HEK293 (cell line): ENCODE measurements at regions not wholly inside any gene's neighbourhood (a gene's known extent, or its start where the extent isn't known, plus 50 kb on each side); places are given as distances from the start of the nearest gene placed in this dataset.
"Not testable (repeated sequence)": the region's sequence is repeated elsewhere in the genome, so short reads cannot be mapped to it uniquely, and the experiment has no call there.

Experiments
- YY1 ChIP-seq: fragments of 450-650 bp; formaldehyde crosslinking; IDR thresholded peaks from 2 replicates; pipeline ENCODE4 v1.5.1; 2018; ENCODE audit warnings: missing biosample characterization, missing genetic modification characterization
- ZBTB21 ChIP-seq: fragments of 450-650 bp; formaldehyde crosslinking; IDR thresholded peaks from 2 replicates; pipeline ENCODE4 v1.5.1; 2017; ENCODE audit warnings: missing biosample characterization, missing genetic modification characterization
- ZNF311 ChIP-seq: fragments of 450-650 bp; formaldehyde crosslinking; IDR thresholded peaks from 2 replicates; pipeline ENCODE4 v1.5.1; 2017; ENCODE audit warnings: missing biosample characterization, missing genetic modification characterization, borderline replicate concordance
- TF ChIP-seq, protein P1 (sequence below): fragments of 450-650 bp; formaldehyde crosslinking; IDR thresholded peaks from 2 replicates; pipeline ENCODE4 v1.5.1; 2016; ENCODE audit warnings: missing biosample characterization, missing genetic modification characterization
- TF ChIP-seq, protein P2 (sequence below): fragments of 450-650 bp; formaldehyde crosslinking; IDR thresholded peaks from 2 replicates; pipeline ENCODE4 v1.5.1; 2016; ENCODE audit warnings: missing biosample characterization, missing genetic modification characterization
- TF ChIP-seq, protein P3 (sequence below): fragments of 450-650 bp; formaldehyde crosslinking; IDR thresholded peaks from 2 replicates; pipeline ENCODE4 v1.5.1; 2016; ENCODE audit warnings: missing biosample characterization, missing genetic modification characterization

DNA sequence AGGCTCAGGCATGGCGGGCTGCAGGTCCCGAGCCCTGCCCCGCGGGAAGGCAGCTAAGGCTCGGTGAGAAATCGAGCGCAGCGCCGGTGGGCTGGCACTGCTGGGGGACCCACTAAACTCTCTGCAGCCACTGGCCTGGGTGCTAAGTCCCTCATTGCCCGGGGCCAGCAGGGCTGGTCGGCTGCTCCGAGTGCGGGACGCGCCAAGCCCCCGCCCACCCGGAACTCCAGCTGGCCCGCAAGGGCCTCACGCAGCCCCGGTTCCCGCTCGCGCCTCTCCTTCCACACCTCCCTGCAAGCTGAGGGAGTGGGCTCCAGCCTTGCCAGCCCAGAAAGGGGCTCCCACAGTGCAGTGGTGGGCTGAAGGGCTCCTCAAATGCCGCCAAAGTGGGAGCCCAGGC is 321.4 kb upstream of the KCND2 start:
- TF ChIP-seq, protein P1, sequence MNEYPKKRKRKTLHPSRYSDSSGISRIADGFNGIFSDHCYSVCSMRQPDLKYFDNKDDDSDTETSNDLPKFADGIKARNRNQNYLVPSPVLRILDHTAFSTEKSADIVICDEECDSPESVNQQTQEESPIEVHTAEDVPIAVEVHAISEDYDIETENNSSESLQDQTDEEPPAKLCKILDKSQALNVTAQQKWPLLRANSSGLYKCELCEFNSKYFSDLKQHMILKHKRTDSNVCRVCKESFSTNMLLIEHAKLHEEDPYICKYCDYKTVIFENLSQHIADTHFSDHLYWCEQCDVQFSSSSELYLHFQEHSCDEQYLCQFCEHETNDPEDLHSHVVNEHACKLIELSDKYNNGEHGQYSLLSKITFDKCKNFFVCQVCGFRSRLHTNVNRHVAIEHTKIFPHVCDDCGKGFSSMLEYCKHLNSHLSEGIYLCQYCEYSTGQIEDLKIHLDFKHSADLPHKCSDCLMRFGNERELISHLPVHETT: not testable (repeated sequence)
- not testable (repeated sequence) for TF ChIP-seq YY1, ZBTB21, ZNF311 (tag by site-specific recombination)
- TF ChIP-seq, protein P2, sequence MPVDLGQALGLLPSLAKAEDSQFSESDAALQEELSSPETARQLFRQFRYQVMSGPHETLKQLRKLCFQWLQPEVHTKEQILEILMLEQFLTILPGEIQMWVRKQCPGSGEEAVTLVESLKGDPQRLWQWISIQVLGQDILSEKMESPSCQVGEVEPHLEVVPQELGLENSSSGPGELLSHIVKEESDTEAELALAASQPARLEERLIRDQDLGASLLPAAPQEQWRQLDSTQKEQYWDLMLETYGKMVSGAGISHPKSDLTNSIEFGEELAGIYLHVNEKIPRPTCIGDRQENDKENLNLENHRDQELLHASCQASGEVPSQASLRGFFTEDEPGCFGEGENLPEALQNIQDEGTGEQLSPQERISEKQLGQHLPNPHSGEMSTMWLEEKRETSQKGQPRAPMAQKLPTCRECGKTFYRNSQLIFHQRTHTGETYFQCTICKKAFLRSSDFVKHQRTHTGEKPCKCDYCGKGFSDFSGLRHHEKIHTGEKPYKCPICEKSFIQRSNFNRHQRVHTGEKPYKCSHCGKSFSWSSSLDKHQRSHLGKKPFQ (tag by site-specific recombination): not testable (repeated sequence)
- TF ChIP-seq, protein P3, sequence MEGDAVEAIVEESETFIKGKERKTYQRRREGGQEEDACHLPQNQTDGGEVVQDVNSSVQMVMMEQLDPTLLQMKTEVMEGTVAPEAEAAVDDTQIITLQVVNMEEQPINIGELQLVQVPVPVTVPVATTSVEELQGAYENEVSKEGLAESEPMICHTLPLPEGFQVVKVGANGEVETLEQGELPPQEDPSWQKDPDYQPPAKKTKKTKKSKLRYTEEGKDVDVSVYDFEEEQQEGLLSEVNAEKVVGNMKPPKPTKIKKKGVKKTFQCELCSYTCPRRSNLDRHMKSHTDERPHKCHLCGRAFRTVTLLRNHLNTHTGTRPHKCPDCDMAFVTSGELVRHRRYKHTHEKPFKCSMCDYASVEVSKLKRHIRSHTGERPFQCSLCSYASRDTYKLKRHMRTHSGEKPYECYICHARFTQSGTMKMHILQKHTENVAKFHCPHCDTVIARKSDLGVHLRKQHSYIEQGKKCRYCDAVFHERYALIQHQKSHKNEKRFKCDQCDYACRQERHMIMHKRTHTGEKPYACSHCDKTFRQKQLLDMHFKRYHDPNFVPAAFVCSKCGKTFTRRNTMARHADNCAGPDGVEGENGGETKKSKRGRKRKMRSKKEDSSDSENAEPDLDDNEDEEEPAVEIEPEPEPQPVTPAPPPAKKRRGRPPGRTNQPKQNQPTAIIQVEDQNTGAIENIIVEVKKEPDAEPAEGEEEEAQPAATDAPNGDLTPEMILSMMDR (tag by site-specific recombination): not testable (repeated sequence)
